Colonic mucosa (tissue), 4 donors: ENCODE measurements at regions not wholly inside any gene's neighbourhood (a gene's known extent, or its start where the extent isn't known, plus 50 kb on each side); places are given as distances from the start of the nearest gene placed in this dataset.

ENCODE experiments used
- DNase-seq: peaks from one replicate; pipeline ENCODE4 v3.0.0-alpha.2; 2020
- H3K27ac ChIP-seq: fragments of 200-600 bp; one replicate; pipeline ENCODE4 v1.8.0; 2021
- H3K27me3 ChIP-seq: fragments of 200-600 bp; one replicate; pipeline ENCODE4 v1.8.0; 2021
- H3K36me3 ChIP-seq: fragments of 200-600 bp; one replicate; pipeline ENCODE4 v1.8.0; 2021
- H3K4me1 ChIP-seq: fragments of 200-600 bp; one replicate; pipeline ENCODE4 v1.8.0; 2021; ENCODE audit warnings: mild to moderate bottlenecking
- H3K4me3 ChIP-seq: fragments of 200-600 bp; one replicate; pipeline ENCODE4 v1.8.0; 2021
- H3K9ac ChIP-seq, 2 donors: one replicate each; pipeline ENCODE4 v1.7.0; 2013; ENCODE audit warnings: control low read depth in 2 of 2, low read depth in 2 of 2, low read length in 2 of 2
- H3K9me3 ChIP-seq: fragments of 200-600 bp; one replicate; pipeline ENCODE4 v1.8.0; 2021
- CTCF ChIP-seq: fragments of 200-600 bp; IDR thresholded peaks from one replicate; pipeline ENCODE4 v1.8.0; 2022; ENCODE audit warnings: antibody characterized with exemption, mild to moderate bottlenecking
- intact Hi-C: fragments of 100-400 bp; cut with DNase I; formaldehyde crosslinking; loops from one replicate; pipeline ENCODE4 v1.14.1; 2022
- donor health status: healthy.
- donor health status: DM: no; HTN: no; CAD: no.
- donor health status: DM: no; HTN: no; CAD: no.

DNA sequence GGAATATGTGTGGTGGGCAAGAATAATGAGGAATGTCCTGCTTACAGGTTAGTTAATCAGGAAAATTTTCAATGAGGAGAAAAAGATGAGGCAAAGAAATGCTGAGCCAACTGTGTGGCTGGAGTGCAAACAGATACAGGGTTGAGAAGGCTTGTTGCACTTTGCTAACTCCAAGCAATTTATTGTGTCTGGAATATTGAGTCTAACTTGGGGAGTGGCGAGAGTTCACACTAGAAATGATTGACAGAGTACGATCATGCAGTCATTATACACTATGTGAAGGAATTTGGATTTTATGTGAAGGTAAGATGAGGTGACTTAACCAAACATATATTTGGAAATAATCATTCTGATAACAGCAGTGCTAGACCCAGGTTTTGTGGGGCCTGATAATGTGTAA is 185.0 kb upstream of the ELAC2 start:
- no peak overlapping the region for H3K9ac ChIP-seq
- no peak overlapping the region for H3K4me3 ChIP-seq
- H3K27ac ChIP-seq = no peak overlapping the region
- TF ChIP-seq CTCF = no peak
- no peaks in the 10 kb centered on the region for H3K9me3 ChIP-seq
- H3K4me1 ChIP-seq = no peaks in the 10 kb centered on the region
- no peaks in the 10 kb centered on the region for H3K36me3 ChIP-seq
- DNase-seq = peak; percentile 25
- no peaks in the 10 kb centered on the region for H3K27me3 ChIP-seq
- intact Hi-C loops = no loop called here

- intact Hi-C loops = no loop called here
- Histone ChIP-seq H3K4me3 (no peak overlapping the region), H3K4me1 (no peaks in the 10 kb centered on the region), H3K27me3 (no peaks in the 10 kb centered on the region), H3K9ac (no peak overlapping the region), H3K36me3 (no peaks in the 10 kb centered on the region), H3K27ac (no peak overlapping the region), H3K9me3 (no peaks in the 10 kb centered on the region)
- DNase-seq = no peak
- TF ChIP-seq CTCF = no peak
Measured at GRCh38 chr17:13200671-13201070, 182.8 kb upstream of the ELAC2 start.

DNA sequence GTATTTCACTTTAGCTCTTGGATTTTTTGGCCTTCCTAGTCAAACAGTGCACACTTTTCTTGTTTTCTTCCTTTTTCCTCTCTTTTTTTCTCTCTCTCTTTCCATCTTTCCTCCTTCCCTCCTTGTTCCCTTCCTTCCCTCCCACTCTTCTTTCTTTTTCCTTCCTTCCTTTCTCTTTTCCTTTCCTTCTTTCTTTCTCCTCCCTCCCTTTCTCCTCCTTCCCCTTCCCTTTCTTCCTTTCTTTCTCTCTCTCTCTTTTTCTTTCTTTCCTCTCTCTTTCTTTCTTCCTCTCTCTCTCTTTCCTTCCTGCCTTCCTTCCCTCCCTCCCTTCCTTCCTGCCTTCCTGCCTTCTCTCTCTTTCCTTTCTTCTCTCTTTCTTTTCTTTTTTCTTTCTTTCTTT is 181.6 kb upstream of the ELAC2 start:
- no peak overlapping the region for H3K27ac ChIP-seq
- TF ChIP-seq CTCF = no peak
- DNase-seq = no peak
- H3K4me3 ChIP-seq = no peak overlapping the region
- no peaks in the 10 kb centered on the region for H3K9me3 ChIP-seq
- no peaks in the 10 kb centered on the region for H3K36me3 ChIP-seq
- intact Hi-C loops = no loop called here
- H3K27me3 ChIP-seq = no peaks in the 10 kb centered on the region
- H3K4me1 ChIP-seq = no peaks in the 10 kb centered on the region
- no peak overlapping the region for H3K9ac ChIP-seq

GRCh38 chr17:13197586-13197985 is 179.8 kb upstream of the ELAC2 start:
- Histone ChIP-seq H3K27me3 (no peaks in the 10 kb centered on the region), H3K4me1 (no peaks in the 10 kb centered on the region), H3K9ac (no peak overlapping the region), H3K9me3 (no peaks in the 10 kb centered on the region), H3K27ac (no peak overlapping the region), H3K4me3 (no peak overlapping the region), H3K36me3 (no peaks in the 10 kb centered on the region)
- no peak for DNase-seq
- intact Hi-C loops = no loop called here
- no peak for TF ChIP-seq CTCF

GRCh38 chr17:13194887-13195286 is 177.1 kb upstream of the ELAC2 start:
- Histone ChIP-seq H3K36me3 (no peaks in the 10 kb centered on the region), H3K9ac (no peak overlapping the region), H3K4me3 (no peak overlapping the region), H3K27ac (no peak overlapping the region), H3K9me3 (no peaks in the 10 kb centered on the region), H3K4me1 (no peaks in the 10 kb centered on the region), H3K27me3 (no peaks in the 10 kb centered on the region)
- TF ChIP-seq CTCF = no peak
- intact Hi-C loops = no loop called here
- no peak for DNase-seq

DNA sequence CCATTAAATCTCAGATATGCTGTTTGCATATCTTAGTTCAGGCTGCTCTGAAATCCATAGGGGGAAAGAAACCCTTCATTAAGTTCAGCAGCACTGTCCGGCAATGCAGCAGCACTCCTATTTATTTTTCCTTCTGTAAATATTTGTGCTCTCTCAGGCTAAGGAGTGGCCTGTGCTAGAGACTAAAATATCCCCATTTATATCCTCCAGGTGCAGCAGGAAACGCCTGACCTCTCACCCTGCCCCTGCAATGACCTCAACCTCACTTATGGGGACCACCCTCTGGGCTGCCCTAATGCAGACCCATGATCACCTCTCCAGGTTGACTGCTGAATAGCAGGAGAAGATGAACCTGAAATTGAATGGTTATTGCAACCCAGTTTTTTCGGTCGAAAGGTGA is 165.0 kb upstream of the ELAC2 start:
- Histone ChIP-seq H3K27ac (no peak overlapping the region), H3K27me3 (no peaks in the 10 kb centered on the region), H3K9ac (no peak overlapping the region), H3K4me1 (no peaks in the 10 kb centered on the region), H3K4me3 (no peak overlapping the region), H3K36me3 (no peaks in the 10 kb centered on the region), H3K9me3 (no peaks in the 10 kb centered on the region)
- no peak for TF ChIP-seq CTCF
- peak; percentile 21 for DNase-seq
- intact Hi-C loops = no loop called here
